Naive thymus-derived CD8-positive, alpha-beta T cell (primary cell): ENCODE measurements at regions not wholly inside any gene's neighbourhood (a gene's known extent, or its start where the extent isn't known, plus 50 kb on each side); places are given as distances from the start of the nearest gene placed in this dataset.
A peak's percentile ranks its signal among the peaks of the same experiment; 100 is the strongest.
"Not testable (repeated sequence)": the region's sequence is repeated elsewhere in the genome, so short reads cannot be mapped to it uniquely, and the experiment has no call there.

Experiments used
- ATAC-seq, 2 donors: fragments of 150-1000 bp; cut with Tn5 transposase in 1 of 2; sonication (Bioruptor Pico), chemical (Tn5 transposase) in 1 of 2; 1 replicate in 1 of 2; 2 replicates in 1 of 2; pipeline ENCODE4 v1.10.0; 2021; ENCODE audit warnings: mild to moderate bottlenecking in 2 of 2, moderate library complexity in 2 of 2
- POLR2A ChIA-PET: fragments of 350-600 bp; sonication (Branson Sonifier 250); formaldehyde crosslinking; loops from one replicate; lab custom pipeline; 2021; ENCODE audit warnings: antibody characterized with exemption; lab: Charles Lee
- DNase-seq, 10 donors: peaks; one replicate each; pipeline versions ENCODE4 v3.0.0 to v3.0.0-alpha.2; 2020 to 2022
- H3K27ac Mint-ChIP-seq, 10 donors: one replicate each; pipeline ENCODE4 v1.8.0; 2020 to 2022; ENCODE audit warnings: mild to moderate bottlenecking in 10 of 10, mixed read lengths in 10 of 10, moderate library complexity in 4 of 10, inconsistent platforms in 1 of 10
- H3K27me3 Mint-ChIP-seq, 5 donors: one replicate each; pipeline ENCODE4 v1.8.0; 2021 to 2022; ENCODE audit warnings: mixed read lengths in 5 of 5
- H3K36me3 Mint-ChIP-seq, 3 donors: one replicate each; pipeline ENCODE4 v1.8.0; 2020 to 2022; ENCODE audit warnings: mixed read lengths in 3 of 3, mild to moderate bottlenecking in 2 of 3, inconsistent platforms in 1 of 3
- H3K4me1 Mint-ChIP-seq, 4 donors: one replicate each; pipeline ENCODE4 v1.8.0; 2021 to 2022; ENCODE audit warnings: mixed read lengths in 4 of 4
- H3K4me3 Mint-ChIP-seq, 10 donors: one replicate each; pipeline ENCODE4 v1.8.0; 2020 to 2022; ENCODE audit warnings: mild to moderate bottlenecking in 10 of 10, mixed read lengths in 10 of 10, moderate library complexity in 6 of 10, inconsistent platforms in 1 of 10
- H3K9me3 Mint-ChIP-seq, 9 donors: one replicate each; pipeline ENCODE4 v1.8.0; 2020 to 2022; ENCODE audit warnings: mixed read lengths in 9 of 9, mild to moderate bottlenecking in 3 of 9, inconsistent platforms in 1 of 9, moderate library complexity in 1 of 9

DNA sequence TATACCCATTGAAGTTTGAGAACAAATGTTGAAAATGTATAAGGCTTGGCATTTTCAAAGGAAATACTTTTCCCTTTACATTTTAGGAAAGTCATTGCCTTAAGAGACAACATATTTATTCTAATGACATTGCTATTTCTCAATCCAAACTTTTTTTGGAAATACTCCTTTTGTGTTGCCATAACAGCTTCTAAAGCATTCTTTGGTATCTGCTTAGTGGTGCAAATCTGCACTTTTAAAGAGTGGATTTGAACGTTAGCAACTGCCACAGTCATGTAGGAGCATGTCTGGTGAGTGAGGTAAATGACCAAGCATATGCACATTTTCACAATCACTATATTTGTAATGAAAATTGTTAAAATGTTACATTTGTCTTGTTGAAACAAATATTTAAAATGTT, 124.4 kb upstream of the GORAB start:
- no peaks in the 10 kb centered on the region for H3K36me3 Mint-ChIP-seq
- H3K27ac Mint-ChIP-seq, result no peak overlapping the region
- no peak overlapping the region for H3K4me3 Mint-ChIP-seq
- no peaks in the 10 kb centered on the region for H3K4me1 Mint-ChIP-seq
- POLR2A ChIA-PET, result no interaction called here
- ATAC-seq (no peak), DNase-seq (no peak)
- H3K27me3 Mint-ChIP-seq, result peaks cover 4 to 33% (median 14%) of the 10 kb centered on the region in 5 donors
- peaks cover 0 to 3% (median 0%) of the 10 kb centered on the region in 9 donors for H3K9me3 Mint-ChIP-seq

DNA sequence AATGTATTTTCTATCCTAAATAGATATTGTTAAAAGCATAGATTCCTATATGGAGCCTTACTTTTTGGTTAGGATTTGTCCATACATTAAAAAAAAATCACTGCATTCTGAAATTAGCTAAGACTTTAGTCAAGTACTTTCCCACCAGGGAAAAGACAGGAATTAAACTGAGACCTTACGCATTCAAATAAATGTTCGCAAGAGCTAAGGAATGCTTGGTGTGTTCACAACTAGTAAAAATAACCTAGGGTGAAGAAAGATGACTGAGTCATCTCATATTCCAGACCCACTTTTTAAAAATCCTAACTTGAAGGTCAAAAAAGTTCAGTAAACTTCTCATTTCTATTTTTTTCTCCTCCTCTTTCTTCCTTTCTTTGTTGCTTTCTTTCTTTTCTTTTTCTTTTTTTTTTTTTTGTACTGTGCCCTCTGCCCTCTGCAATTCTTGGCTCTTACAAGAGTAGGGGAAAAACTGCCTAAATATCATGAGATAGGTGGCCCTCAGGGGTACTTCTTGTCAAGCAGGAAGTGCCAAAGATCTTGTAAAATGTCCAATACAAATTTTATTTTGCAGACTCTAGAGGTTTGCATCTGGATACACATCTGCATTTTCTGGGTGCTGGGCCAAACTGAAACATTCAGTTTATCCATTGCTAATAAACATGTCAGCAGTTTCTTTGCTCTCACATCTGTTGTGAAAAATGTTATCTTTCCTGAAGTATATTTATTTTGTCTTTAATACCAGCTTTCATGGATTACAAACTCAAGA, 121.4 kb upstream of the GORAB start:
- no peaks in the 10 kb centered on the region for H3K4me1 Mint-ChIP-seq
- H3K36me3 Mint-ChIP-seq, result no peaks in the 10 kb centered on the region
- no peak for DNase-seq
- ATAC-seq, result no peak
- no peak overlapping the region for H3K27ac Mint-ChIP-seq
- H3K4me3 Mint-ChIP-seq, result no peak overlapping the region
- POLR2A ChIA-PET, result no interaction called here
- H3K9me3 Mint-ChIP-seq, result peaks cover 0 to 6% (median 0%) of the 10 kb centered on the region in 9 donors
- peaks cover 4 to 33% (median 17%) of the 10 kb centered on the region in 5 donors for H3K27me3 Mint-ChIP-seq

DNA sequence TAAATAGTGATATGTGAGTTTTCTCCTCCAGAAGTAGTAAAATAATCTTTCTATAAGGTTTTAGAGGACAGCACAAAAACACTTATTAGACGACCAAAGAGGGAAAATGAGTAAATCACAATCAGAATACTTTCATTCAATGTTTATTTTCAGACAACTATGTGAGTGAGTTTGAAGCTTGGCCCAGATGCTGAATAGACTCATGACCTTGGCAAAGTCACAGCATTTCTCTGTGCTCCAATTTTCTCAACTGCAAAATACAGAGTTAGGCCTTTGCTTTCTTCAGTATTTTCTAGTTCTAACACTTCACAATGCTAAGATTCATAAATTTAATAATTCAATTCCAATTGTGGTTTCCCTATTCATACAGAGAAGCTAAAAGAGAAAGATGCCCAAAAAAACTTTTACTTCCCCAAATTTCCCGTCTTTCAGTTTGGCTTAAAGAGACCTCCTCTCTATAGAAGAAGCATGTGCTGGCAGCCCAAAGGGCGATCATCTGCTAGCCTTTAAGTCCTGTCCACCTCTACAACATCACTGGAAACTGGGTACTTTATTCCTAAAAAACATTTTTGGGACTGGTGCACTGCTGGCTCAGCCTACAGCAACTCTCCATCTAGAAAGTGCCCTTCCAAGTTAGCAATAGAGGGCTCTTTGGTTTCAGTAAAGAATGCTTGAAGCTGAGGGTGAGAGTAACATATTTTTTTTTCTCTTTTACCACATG, 116.8 kb upstream of the GORAB start:
- no peak for ATAC-seq
- POLR2A ChIA-PET, result no interaction called here
- H3K36me3 Mint-ChIP-seq, result peaks cover 0 to 16% (median 0%) of the 10 kb centered on the region in 3 donors
- H3K27me3 Mint-ChIP-seq, result peaks cover 4 to 21% (median 7%) of the 10 kb centered on the region in 5 donors
- H3K27ac Mint-ChIP-seq, result no peak overlapping the region
- no peaks in the 10 kb centered on the region for H3K4me1 Mint-ChIP-seq
- no peak for DNase-seq
- H3K4me3 Mint-ChIP-seq, result no peak overlapping the region
- peaks cover 0 to 16% (median 11%) of the 10 kb centered on the region in 9 donors for H3K9me3 Mint-ChIP-seq

DNA sequence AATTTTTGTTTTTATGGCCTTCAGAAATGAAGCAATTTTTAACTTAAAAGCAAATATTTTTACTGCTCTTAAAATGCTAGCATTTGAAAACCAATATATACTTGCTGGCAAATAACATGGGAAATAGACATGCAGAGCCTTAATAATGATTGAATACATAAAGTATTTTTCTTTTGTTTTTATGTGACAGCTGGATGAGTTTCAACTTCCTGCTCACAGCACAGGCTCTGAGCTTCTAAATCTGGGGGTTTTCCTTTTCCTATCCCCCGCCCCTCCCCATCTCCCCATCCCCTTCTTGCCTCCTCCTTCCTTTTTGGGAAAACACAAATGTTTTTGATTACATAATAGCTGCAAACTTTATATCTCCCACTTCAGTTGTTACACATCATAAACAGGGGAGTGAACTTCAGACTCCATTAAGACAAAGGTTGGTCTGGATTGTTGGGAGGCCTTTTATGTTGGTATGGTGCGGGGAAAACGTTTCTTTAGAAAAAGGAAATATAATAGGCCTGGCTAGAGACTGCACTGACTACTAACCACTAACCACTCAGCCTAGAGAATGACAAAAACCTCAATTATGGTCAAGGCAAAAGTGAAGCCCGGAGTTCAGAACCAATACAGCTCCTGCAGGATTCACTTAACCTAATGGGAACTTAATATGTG, 116.1 kb upstream of the GORAB start:
- POLR2A ChIA-PET, result no interaction called here
- ATAC-seq, result no peak

DNA sequence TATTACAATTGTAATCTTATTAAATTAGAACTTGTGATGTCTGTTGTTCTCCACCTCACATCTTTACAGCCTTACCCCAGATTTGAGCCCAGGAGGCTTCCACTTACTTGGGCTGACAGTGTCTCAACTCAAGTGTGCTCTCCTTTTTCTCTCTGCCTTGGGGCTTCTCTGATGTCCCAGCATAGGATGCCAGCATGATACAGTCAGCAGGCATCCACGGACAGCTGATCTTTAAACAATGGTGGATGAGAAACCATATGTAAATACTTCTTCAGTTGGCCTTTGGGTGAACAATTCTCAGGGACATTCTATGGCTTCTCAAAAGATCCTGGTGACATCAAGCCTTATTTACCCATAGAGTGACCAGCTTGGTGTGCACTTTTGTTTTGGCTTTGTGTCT, 107.6 kb upstream of the GORAB start:
- Mint-ChIP-seq H3K9me3 (peaks cover 0 to 16% (median 7%) of the 10 kb centered on the region in 9 donors), H3K27me3 (peaks cover 13 to 41% (median 39%) of the 10 kb centered on the region in 5 donors), H3K4me1 (peaks cover 0 to 2% (median 0%) of the 10 kb centered on the region in 4 donors), H3K4me3 (no peak overlapping the region), H3K36me3 (peaks cover 0 to 12% (median 0%) of the 10 kb centered on the region in 3 donors), H3K27ac (peak overlapping the region in 1 of 10 donors; percentile 11)
- DNase-seq (no peak), ATAC-seq (no peak)
- POLR2A ChIA-PET, result no interaction called here

More for the DNA sequence above, 116.1 kb upstream of the GORAB start:
- Mint-ChIP-seq H3K27ac (no peak overlapping the region), H3K4me3 (no peak overlapping the region), H3K36me3 (peaks cover 0 to 16% (median 0%) of the 10 kb centered on the region in 3 donors), H3K9me3 (peaks cover 0 to 16% (median 13%) of the 10 kb centered on the region in 9 donors), H3K4me1 (no peaks in the 10 kb centered on the region), H3K27me3 (peaks cover 3 to 14% (median 7%) of the 10 kb centered on the region in 5 donors)
- DNase-seq, result no peak

DNA sequence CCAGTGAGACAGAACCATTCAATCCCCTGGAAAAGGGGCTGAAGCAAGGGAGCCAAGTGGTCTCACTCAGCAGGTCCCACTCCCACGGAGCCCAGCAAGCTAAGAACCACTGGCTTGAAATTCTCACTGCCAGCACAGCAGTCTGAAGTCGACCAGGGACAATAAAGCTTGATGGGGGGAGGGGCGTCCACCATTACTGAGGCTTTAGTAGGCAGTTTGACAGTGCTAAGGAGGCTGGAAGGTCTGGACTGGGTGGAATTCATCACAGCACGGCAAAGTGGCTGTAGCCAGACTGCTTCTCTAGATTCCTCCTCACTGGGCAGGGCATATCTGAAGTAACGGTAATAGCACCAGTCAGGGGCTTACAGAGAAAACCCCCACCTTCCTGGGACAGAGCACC, 105.4 kb upstream of the GORAB start:
- ATAC-seq, result no peak
- Mint-ChIP-seq H3K9me3 (peaks cover 0 to 19% (median 9%) of the 10 kb centered on the region in 9 donors), H3K4me3 (no peak overlapping the region), H3K36me3 (peaks cover 0 to 12% (median 0%) of the 10 kb centered on the region in 3 donors), H3K27me3 (peaks cover 14 to 52% (median 41%) of the 10 kb centered on the region in 5 donors), H3K27ac (no peak overlapping the region), H3K4me1 (peaks cover 0 to 2% (median 0%) of the 10 kb centered on the region in 4 donors)
- POLR2A ChIA-PET, result no interaction called here
- DNase-seq, result no peak

DNA sequence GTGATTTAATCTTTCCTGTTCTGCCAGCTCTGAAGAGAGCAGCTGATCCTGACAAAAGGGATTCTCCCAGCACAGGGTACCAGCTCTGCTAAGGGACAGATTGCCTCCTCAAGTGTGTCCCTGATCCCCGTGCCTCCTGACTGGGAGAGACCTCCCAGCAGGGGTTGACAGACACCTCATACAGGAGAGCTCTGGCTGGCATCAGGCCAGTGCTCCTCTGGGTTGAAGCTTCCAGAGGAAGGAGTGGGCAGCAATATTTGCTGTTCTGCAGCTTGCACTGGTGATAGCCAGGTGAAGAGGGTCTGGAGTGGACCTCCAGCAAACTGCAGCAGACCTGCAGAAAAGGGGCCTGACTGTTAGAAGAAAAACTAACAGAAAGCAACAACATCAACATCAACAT, 105.0 kb upstream of the GORAB start:
- ATAC-seq, H3K4me3 Mint-ChIP-seq, H3K4me1 Mint-ChIP-seq, POLR2A ChIA-PET, H3K27ac Mint-ChIP-seq, DNase-seq: not testable (repeated sequence)
- peaks cover 0 to 22% (median 9%) of the 10 kb centered on the region in 9 donors for H3K9me3 Mint-ChIP-seq
- peaks cover 14 to 52% (median 41%) of the 10 kb centered on the region in 5 donors for H3K27me3 Mint-ChIP-seq
- peaks cover 0 to 12% (median 0%) of the 10 kb centered on the region in 3 donors for H3K36me3 Mint-ChIP-seq

DNA sequence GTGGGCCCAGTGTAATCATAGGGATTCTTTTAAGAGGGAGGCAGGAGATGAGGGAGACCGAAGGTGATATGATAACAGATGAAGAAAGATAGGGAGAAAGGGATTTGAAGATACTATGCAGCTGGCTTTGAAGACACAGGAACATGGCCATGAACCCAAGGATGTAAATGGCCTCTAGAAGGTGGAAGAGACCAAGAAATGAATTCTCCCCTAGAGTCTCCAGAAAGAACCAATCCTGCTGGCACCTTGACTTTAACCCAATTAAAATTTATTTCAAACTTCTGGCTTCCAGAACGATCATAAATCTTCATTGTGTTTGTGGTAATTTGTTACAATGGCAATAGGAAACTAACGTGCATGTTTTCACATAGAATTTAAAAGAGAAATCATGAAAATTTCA, 95.0 kb upstream of the GORAB start:
- POLR2A ChIA-PET, result no interaction called here
- Mint-ChIP-seq H3K27me3 (peaks cover 6 to 25% (median 10%) of the 10 kb centered on the region in 5 donors), H3K4me3 (no peak overlapping the region), H3K27ac (no peak overlapping the region), H3K36me3 (no peaks in the 10 kb centered on the region), H3K9me3 (peaks cover 0 to 11% (median 2%) of the 10 kb centered on the region in 9 donors), H3K4me1 (no peaks in the 10 kb centered on the region)
- ATAC-seq (no peak), DNase-seq (no peak)

DNA sequence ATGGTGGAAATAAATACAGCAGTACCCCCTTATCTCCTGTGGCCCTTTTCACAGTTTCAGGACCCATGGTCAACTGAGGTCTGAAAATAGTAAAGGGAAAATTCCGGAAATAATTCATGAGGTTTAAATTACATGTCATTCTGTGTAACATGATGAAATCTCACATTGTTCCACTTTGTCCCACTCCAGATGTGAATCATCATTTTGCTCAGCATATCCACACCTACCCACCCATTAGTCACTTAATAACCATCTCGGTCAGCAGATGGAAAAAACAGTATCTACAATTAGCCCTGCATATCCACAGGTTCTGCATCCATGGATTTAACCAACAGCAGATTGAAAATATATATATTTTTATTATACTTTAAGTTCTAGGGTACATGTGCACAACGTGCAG, 86.9 kb upstream of the GORAB start:
- peaks cover 0 to 6% (median 2%) of the 10 kb centered on the region in 9 donors for H3K9me3 Mint-ChIP-seq
- no peak overlapping the region for H3K4me3 Mint-ChIP-seq
- ATAC-seq (no peak), DNase-seq (no peak)
- POLR2A ChIA-PET, result no interaction called here
- H3K27ac Mint-ChIP-seq, result no peak overlapping the region
- H3K36me3 Mint-ChIP-seq, result no peaks in the 10 kb centered on the region
- H3K27me3 Mint-ChIP-seq, result peaks cover 0 to 5% (median 2%) of the 10 kb centered on the region in 5 donors
- H3K4me1 Mint-ChIP-seq, result no peaks in the 10 kb centered on the region

DNA sequence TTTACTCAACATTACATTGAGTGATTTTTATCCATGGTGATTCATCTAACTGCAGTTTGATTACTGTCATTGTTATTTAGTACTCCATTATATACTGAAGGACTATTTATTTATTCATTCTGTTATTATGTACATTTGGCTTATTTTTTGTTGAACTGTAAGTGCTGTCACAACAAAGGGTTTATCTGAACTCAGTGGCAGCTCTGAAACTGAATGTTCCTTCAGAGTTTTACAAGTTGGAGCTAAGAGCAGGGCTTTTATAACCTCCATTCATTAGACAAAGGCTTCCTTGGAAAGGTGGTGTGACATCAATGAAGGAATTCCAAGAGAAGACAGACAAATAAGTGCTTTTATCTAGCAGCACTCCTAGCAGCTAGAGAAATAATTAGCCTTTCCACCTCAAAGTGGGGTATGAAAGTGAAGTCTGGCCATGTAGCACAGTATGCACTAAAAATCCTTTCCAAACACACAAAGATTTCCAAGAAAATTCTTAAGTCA, 83.3 kb upstream of the GORAB start:
- no peak for DNase-seq
- Mint-ChIP-seq H3K4me3 (no peak overlapping the region), H3K4me1 (no peaks in the 10 kb centered on the region), H3K36me3 (no peaks in the 10 kb centered on the region), H3K27ac (no peak overlapping the region), H3K27me3 (peaks cover 0 to 7% (median 2%) of the 10 kb centered on the region in 5 donors), H3K9me3 (peaks cover 0 to 17% (median 7%) of the 10 kb centered on the region in 9 donors)
- no peak for ATAC-seq
- POLR2A ChIA-PET, result no interaction called here

DNA sequence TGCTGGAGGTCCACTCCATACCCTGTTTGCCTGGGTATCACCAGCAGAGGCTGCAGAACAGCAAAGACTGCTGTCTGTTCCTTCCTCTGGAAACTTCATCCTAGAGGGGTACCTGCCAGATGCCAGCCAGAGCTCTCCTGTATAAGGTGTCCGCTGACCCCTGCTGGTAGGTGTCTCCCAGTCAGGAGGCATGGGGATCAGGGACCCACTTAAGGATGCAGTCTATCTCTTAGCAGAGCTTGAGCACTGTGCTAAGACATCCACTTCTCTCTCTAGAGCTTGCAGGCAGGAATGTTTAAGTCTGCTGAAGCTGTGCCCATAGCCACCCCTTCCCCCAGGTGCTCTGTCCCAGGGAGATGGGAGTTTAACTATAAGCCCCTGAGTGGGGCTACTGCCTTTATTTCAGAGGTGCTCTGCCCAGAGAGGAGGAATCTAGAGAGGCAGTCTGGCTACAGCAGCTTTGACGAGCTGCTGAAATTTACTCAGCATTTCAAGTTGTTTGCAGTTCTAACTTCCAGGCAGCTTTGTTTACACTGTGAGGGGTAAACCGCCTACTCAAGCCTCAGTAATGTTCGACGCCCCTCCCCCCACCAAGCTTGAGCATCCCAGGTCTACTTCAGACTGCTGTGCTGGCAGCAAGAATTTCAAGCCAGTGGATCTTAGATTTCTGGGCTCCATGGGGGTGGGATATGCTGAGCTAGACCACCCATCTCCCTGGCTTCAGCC, 74.5 kb upstream of the GORAB start:
- ATAC-seq, H3K4me3 Mint-ChIP-seq, H3K27ac Mint-ChIP-seq, H3K4me1 Mint-ChIP-seq, POLR2A ChIA-PET: not testable (repeated sequence)
- Mint-ChIP-seq H3K36me3 (peaks cover 0 to 23% (median 3%) of the 10 kb centered on the region in 3 donors), H3K9me3 (peaks cover 2 to 41% (median 22%) of the 10 kb centered on the region in 9 donors), H3K27me3 (peaks cover 11 to 64% (median 19%) of the 10 kb centered on the region in 5 donors)
- DNase-seq, result peak in 1 of 10 donors; percentile 4

DNA sequence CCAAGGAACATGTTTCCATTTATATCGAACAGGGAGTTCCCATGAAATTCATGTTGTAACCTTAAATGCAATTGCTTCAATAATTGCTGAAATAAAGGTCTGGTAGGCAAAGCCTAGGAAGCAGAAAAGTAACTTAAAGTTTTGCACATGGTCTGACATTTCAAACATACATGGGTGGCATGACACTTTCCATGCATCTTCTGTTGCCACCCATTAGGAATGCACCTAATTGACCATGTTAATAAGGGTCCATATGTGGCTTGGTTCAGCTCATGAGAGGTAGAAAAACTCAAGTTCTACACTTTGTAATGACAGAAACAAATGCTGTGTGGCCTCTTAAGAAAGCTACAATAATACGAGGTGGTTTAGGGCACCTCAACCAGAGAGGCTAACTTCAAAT, 72.0 kb upstream of the GORAB start:
- POLR2A ChIA-PET, result no interaction called here
- no peaks in the 10 kb centered on the region for H3K4me1 Mint-ChIP-seq
- peaks cover under 1 to 23% (median 13%) of the 10 kb centered on the region in 9 donors for H3K9me3 Mint-ChIP-seq
- no peak for DNase-seq
- no peak overlapping the region for H3K27ac Mint-ChIP-seq
- ATAC-seq, result no peak
- peaks cover 0 to 23% (median 3%) of the 10 kb centered on the region in 3 donors for H3K36me3 Mint-ChIP-seq
- peaks cover 13 to 81% (median 31%) of the 10 kb centered on the region in 5 donors for H3K27me3 Mint-ChIP-seq
- H3K4me3 Mint-ChIP-seq, result no peak overlapping the region
